ENCODE measurements at regions not wholly inside any gene's neighbourhood (a gene's known extent, or its start where the extent isn't known, plus 50 kb on each side); places are given as distances from the start of the nearest gene placed in this dataset.

DNA sequence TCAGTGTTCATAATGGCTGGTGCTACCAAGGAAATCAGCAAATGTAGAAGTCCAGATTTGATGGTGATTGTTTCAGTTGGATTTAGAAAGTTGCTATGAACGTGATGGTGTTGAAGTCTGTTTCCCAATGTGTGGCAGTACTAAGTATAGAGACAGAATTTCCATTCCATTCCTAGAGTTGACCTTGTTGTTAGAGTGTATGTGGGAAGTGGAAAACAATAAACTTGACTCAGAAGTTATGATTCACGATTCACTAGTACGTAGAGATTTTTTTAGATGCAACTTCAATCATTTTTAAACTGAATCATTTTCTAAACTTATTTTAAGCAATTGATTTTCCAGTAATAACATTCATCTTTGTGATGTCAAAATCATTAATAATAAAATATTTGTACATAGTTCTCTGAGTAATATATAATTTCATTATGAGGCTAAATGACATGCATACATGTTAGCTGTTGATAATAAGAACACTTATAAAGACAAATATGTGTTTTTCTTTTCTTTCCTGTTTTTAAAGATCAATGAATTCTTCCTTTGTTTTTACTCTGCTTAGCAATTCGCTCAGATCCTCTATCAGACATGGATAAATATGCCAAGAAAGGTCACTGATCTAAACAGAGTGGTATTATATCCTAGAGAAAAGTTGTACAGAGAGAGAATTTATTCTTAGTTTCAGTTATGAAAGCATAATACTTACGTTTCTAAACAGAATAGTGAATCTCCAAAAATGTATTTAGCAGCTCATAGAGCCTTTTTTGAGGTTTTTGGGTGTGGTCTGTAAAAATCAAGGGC is 108.8 kb upstream of the GPR149 start:
- DNase-seq: no peak

DNA sequence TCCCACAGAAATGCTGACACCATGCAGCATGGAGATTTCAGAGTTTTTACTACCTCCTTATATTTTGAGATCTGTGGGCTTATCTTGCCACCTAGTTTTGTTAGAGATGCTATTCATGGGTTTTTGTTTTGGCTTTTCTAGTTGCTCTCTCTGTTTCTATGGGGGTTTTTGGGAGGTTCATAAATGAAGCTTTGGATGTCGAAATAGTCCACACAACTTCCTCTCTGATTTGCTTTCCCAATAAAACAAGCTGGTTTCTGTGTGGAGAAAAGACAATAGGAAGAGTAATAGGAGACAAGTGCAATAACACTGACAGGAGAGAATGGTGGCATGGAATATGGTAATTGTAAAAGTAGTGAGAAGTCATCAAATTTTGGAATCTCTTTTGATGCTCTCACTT is 106.8 kb upstream of the GPR149 start:
- DNase-seq: no peak

DNA sequence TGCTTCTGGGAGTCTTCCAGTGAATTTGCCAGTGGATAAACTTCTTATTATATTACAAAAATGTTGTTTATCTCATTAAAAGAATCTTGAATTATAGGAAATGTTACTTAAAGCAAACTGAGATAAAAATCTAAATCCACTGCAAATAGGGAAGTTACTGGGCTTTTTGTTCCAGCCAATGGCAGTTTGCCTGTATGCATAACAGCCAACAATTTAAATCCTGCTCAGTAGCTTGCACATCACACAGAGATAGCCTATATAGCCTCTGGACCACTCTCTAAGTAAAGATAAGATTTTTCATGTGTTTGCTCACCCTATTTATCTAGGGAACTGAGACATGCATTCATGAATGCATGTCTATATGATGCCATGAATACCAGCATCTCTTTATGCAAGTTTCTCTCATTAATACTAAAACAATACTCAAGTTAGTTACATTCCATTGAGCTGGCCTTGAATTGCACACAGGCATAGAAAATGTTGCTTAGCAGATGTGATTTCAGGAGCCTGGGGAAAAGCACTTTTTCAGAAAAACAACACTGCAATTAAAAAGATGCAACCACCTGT is 92.1 kb upstream of the GPR149 start:
- no peak for DNase-seq

GRCh38 chr3:154517404-154517803 is 87.4 kb upstream of the GPR149 start:
- no peak for DNase-seq

- DNase-seq: no peak
Observed at GRCh38 chr3:154515921-154516320, 85.9 kb upstream of the GPR149 start.

DNA sequence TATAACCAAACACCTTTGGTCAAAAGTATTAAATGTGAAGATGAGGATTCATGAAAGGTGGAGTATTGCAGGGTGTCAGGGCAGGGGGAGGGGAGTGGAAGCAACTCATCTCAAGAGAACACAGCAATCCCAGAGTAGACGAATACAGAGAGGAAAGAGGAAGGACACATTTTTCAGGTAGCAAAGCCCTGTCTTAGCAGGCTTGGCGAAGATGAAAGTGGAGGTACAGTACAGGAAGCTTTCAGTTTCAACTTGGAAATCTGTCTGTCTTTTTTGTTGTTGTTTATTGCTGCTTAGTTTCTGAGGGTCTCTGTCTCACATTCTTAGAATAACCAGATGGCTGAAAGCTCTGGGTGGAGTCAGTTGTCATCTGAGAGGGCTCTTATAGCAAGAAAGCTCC is 80.8 kb upstream of the GPR149 start:
- DNase-seq: no peak

GRCh38 chr3:154507727-154508126 is 77.7 kb upstream of the GPR149 start:
- no peak for DNase-seq

DNA sequence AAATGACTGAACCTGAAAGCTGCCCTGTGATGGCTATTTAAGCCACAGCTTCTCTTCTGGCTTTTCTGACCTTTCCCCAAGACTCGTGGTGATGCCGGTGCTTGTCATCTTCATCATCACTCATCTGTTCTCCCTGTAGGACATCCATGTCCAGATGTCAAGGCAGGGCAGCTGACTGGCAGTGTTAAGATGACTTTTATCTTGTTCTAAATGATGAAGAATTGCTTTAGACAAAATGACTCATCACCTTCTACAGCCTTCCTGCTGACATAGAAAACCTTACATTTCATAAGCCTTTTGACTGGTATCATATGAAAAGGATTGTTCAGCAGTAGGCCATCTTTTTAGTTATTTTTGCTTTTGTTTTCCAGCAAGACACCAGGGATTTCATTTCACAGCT is 67.0 kb upstream of the GPR149 start:
- no peak for DNase-seq

GRCh38 chr3:154496540-154496939 is 66.5 kb upstream of the GPR149 start:
- DNase-seq: no peak

DNA sequence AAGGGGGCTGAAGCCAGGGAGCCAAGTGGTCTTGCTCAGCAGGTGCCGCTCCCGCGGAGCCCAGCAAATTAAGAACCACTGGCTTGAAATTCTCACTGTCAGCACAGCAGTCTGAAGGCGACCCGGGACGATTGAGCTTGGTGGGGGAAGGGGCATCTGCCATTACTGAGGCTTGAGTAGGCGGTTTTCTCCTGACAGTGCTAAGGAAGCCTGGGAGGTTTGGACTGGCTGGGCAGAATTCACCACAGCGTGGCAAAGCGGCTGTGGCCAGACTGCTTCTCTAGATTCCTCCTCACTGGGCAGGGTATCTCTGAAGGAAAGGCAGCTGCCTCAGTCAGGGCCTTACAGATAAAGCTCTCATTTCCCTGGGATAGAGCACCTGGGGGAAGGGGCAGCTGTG is 57.0 kb upstream of the GPR149 start:
- no peak for DNase-seq

- no peak for DNase-seq
Observed at GRCh38 chr3:154482507-154482906, 52.5 kb upstream of the GPR149 start.

DNA sequence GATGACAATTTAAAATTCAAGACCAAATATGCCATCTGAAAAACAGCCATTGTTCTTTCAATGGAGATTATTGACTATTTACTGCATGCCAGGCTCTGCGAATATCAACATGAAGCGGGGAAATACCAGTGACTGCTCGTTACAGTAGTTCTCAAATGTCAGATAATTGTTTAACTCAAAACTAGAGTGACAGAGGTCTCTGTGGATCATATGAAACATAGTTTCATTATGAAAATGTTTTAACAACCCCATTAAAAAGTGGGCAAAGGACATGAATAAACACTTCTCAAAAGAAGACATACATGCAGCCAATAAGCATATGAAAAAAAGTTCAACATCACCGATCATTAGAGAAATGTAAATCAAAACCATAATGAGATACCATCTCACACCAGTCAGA is 50.0 kb upstream of the GPR149 start:
- peak; percentile 62 for DNase-seq
